ENCODE measurements at regions not wholly inside any gene's neighbourhood (a gene's known extent, or its start where the extent isn't known, plus 50 kb on each side); places are given as distances from the start of the nearest gene placed in this dataset.

DNA sequence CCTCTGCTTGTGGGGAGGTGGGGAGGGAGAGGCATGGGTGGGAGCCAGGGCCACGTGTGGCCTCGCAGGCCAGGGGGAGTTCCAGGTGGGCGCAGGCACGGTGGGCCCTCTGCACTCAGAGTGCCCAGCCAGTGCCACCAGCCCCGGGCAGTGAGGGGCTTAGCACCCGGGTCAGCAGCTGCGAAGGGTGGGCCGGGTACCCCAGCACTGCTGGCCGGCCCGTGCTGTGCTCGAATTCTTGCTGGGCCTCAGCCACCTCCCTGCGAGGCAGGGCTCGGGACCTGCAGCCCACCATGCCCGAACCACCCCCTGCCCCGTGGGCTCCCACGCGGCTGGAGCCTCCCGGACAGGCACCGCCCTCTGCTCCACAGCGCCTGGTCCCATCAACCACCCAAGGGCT, 1277.2 kb downstream of the JRKL start:
- no peak for TF ChIP-seq POLR2A (IDR thresholded peaks at IDR 0.05)
- TF ChIP-seq, protein P1, sequence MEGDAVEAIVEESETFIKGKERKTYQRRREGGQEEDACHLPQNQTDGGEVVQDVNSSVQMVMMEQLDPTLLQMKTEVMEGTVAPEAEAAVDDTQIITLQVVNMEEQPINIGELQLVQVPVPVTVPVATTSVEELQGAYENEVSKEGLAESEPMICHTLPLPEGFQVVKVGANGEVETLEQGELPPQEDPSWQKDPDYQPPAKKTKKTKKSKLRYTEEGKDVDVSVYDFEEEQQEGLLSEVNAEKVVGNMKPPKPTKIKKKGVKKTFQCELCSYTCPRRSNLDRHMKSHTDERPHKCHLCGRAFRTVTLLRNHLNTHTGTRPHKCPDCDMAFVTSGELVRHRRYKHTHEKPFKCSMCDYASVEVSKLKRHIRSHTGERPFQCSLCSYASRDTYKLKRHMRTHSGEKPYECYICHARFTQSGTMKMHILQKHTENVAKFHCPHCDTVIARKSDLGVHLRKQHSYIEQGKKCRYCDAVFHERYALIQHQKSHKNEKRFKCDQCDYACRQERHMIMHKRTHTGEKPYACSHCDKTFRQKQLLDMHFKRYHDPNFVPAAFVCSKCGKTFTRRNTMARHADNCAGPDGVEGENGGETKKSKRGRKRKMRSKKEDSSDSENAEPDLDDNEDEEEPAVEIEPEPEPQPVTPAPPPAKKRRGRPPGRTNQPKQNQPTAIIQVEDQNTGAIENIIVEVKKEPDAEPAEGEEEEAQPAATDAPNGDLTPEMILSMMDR (IDR thresholded peaks at IDR 0.05) = no peak

All from Peyer's patch (tissue), 4 donors.